ENCODE measurements at regions not wholly inside any gene's neighbourhood (a gene's known extent, or its start where the extent isn't known, plus 50 kb on each side); places are given as distances from the start of the nearest gene placed in this dataset.

DNA sequence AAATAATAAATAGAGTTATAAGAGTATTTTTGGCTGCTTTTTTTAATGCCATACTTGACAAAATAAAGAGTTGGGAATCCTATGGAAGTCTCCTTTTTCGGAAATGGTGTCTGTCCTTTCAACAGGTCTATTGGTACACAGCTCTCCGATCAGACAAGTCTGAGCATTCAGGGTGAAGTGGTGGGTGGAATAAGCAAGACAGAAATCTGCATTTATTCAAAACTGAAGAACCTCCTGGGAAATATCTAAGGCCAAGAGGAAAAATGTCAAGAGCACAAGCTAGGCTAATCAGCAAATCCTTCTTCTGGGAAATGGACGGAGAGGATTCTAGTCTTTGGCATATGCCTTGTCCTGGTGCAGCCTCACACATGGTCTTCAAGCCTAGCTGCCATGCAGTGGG, 309.0 kb downstream of the CENPC start (continued):
- TF ChIP-seq, protein P1, sequence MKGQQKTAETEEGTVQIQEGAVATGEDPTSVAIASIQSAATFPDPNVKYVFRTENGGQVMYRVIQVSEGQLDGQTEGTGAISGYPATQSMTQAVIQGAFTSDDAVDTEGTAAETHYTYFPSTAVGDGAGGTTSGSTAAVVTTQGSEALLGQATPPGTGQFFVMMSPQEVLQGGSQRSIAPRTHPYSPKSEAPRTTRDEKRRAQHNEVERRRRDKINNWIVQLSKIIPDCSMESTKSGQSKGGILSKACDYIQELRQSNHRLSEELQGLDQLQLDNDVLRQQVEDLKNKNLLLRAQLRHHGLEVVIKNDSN (IDR thresholded peaks at IDR 0.05; ENCODE audit: borderline replicate concordance, low read depth): no peak
- TF ChIP-seq FOXJ3 (CRISPR knock-in tag; IDR thresholded peaks at IDR 0.05) (no peak), TEAD4 (IDR thresholded peaks at IDR 0.05; ENCODE audit: borderline replicate concordance, insufficient read depth) (no peak), RXRA (IDR thresholded peaks at IDR 0.05; ENCODE audit: borderline replicate concordance, low read depth) (no peak), SIN3A (IDR thresholded peaks at IDR 0.05; ENCODE audit: borderline replicate concordance, low read depth, low read length) (no peak), JUND (IDR thresholded peaks at IDR 0.05) (no peak), NRF1 (IDR thresholded peaks at IDR 0.05; ENCODE audit: low read depth, low read length) (no peak), TAF1 (IDR thresholded peaks at IDR 0.05; ENCODE audit: borderline replicate concordance, low read depth, low read length) (no peak)

DNA sequence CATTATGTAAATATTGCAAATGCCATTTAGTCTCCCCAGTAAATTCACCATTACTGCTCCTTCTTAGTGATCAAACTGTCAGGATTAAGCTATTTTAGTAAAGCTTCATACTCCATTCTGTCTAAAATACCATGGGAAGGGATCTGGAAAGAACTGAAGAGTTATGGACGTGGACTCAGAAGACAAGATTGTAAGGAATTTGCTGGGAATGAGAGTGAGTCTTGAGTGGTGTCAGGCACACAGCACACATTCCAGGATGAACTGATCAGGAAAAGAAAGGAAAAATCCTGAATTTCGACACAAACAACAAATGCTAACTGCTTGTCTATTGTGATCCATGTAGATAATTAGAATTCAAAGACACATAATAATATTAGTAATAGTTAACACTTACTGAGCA, 311.0 kb downstream of the CENPC start:
- no peak overlapping the region for H3K9ac ChIP-seq
- ChIA-PET CTCF (no interaction called here), POLR2A (no interaction called here)
- no peak for DNase-seq
- no peaks in the 10 kb centered on the region for H3K9me3 ChIP-seq
- H3F3A ChIP-seq (replicated peaks; ENCODE audit: insufficient read depth): no peaks in the 10 kb centered on the region
- H3K4me2 ChIP-seq: no peak overlapping the region
- H3K9me2 ChIP-seq: no peaks in the 10 kb centered on the region
- 4% methylated on average over 2 of the region's 2 CpGs for WGBS (ENCODE audit: low lambda C conversion rate)
- no peaks in the 10 kb centered on the region for H3K4me1 ChIP-seq (ENCODE audit: control insufficient read depth in 1 of 2, insufficient read depth in 2 of 2, low read depth in 1 of 2, low read length in 1 of 2)
- no peak for TF ChIP-seq SMC3 (IDR thresholded peaks at IDR 0.05; ENCODE audit: low read depth, low read length)
- TF ChIP-seq, protein P2, sequence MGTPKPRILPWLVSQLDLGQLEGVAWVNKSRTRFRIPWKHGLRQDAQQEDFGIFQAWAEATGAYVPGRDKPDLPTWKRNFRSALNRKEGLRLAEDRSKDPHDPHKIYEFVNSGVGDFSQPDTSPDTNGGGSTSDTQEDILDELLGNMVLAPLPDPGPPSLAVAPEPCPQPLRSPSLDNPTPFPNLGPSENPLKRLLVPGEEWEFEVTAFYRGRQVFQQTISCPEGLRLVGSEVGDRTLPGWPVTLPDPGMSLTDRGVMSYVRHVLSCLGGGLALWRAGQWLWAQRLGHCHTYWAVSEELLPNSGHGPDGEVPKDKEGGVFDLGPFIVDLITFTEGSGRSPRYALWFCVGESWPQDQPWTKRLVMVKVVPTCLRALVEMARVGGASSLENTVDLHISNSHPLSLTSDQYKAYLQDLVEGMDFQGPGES (IDR thresholded peaks at IDR 0.05; ENCODE audit: low read depth, low read length): no peak
- no peak for TF ChIP-seq GABPA (IDR thresholded peaks at IDR 0.05; ENCODE audit: low read depth)
- no peak for TF ChIP-seq NFIC (IDR thresholded peaks at IDR 0.05; ENCODE audit: borderline replicate concordance)
- no peak for TF ChIP-seq EP300 (IDR thresholded peaks at IDR 0.05; ENCODE audit: borderline replicate concordance in 1 of 2, low read depth in 1 of 2, low read length in 1 of 2)
- TF ChIP-seq, protein P3, sequence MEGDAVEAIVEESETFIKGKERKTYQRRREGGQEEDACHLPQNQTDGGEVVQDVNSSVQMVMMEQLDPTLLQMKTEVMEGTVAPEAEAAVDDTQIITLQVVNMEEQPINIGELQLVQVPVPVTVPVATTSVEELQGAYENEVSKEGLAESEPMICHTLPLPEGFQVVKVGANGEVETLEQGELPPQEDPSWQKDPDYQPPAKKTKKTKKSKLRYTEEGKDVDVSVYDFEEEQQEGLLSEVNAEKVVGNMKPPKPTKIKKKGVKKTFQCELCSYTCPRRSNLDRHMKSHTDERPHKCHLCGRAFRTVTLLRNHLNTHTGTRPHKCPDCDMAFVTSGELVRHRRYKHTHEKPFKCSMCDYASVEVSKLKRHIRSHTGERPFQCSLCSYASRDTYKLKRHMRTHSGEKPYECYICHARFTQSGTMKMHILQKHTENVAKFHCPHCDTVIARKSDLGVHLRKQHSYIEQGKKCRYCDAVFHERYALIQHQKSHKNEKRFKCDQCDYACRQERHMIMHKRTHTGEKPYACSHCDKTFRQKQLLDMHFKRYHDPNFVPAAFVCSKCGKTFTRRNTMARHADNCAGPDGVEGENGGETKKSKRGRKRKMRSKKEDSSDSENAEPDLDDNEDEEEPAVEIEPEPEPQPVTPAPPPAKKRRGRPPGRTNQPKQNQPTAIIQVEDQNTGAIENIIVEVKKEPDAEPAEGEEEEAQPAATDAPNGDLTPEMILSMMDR (IDR thresholded peaks at IDR 0.05): no peak
- no peaks in the 10 kb centered on the region for H3K36me3 ChIP-seq (replicated peaks in 1 of 2; ENCODE audit: control insufficient read depth in 1 of 2, insufficient read depth in 2 of 2, low read length in 1 of 2)
- no peaks in the 10 kb centered on the region for H4K20me1 ChIP-seq (ENCODE audit: insufficient read depth)
- H3K79me2 ChIP-seq (ENCODE audit: insufficient read depth): no peaks in the 10 kb centered on the region
- no peak overlapping the region for H3K27ac ChIP-seq (ENCODE audit: low read depth in 2 of 2, low read length in 1 of 2)
- no peak overlapping the region for H3K4me3 ChIP-seq (ENCODE audit: low read depth in 2 of 2, low read length in 1 of 2)
- H3K27me3 ChIP-seq (ENCODE audit: insufficient read depth): no peaks in the 10 kb centered on the region
- H2AFZ ChIP-seq (ENCODE audit: low read depth): no peak overlapping the region

Measured in SK-N-SH (cell line).